ENCODE measurements at regions not wholly inside any gene's neighbourhood (a gene's known extent, or its start where the extent isn't known, plus 50 kb on each side); places are given as distances from the start of the nearest gene placed in this dataset.

GRCh38 chr5:164170814-164171213 is 665.4 kb downstream of the MAT2B start:
- Histone ChIP-seq H3K27me3 (no peaks in the 10 kb centered on the region), H3K36me3 (no peaks in the 10 kb centered on the region), H3K4me3 (ENCODE audit: low read depth, low read length) (no peak overlapping the region), H3K9me3 (no peaks in the 10 kb centered on the region), H3K4me1 (no peaks in the 10 kb centered on the region)
- DNase-seq, result no peak
- TF ChIP-seq, protein P1, sequence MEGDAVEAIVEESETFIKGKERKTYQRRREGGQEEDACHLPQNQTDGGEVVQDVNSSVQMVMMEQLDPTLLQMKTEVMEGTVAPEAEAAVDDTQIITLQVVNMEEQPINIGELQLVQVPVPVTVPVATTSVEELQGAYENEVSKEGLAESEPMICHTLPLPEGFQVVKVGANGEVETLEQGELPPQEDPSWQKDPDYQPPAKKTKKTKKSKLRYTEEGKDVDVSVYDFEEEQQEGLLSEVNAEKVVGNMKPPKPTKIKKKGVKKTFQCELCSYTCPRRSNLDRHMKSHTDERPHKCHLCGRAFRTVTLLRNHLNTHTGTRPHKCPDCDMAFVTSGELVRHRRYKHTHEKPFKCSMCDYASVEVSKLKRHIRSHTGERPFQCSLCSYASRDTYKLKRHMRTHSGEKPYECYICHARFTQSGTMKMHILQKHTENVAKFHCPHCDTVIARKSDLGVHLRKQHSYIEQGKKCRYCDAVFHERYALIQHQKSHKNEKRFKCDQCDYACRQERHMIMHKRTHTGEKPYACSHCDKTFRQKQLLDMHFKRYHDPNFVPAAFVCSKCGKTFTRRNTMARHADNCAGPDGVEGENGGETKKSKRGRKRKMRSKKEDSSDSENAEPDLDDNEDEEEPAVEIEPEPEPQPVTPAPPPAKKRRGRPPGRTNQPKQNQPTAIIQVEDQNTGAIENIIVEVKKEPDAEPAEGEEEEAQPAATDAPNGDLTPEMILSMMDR (IDR thresholded peaks at IDR 0.05; ENCODE audit: low read depth, low read length), result no peak

GRCh38 chr5:164175083-164175482 is 669.7 kb downstream of the MAT2B start:
- Histone ChIP-seq H3K9me3 (no peaks in the 10 kb centered on the region), H3K27me3 (no peaks in the 10 kb centered on the region), H3K4me1 (no peaks in the 10 kb centered on the region), H3K4me3 (ENCODE audit: low read depth, low read length) (no peak overlapping the region), H3K36me3 (no peaks in the 10 kb centered on the region)
- TF ChIP-seq, protein P1 (IDR thresholded peaks at IDR 0.05; ENCODE audit: low read depth, low read length), result no peak
- no peak for DNase-seq

GRCh38 chr5:164179406-164179805 is 674.0 kb downstream of the MAT2B start:
- Histone ChIP-seq H3K27me3 (no peaks in the 10 kb centered on the region), H3K4me1 (no peaks in the 10 kb centered on the region; the same call in 1 of the 2 replicates), H3K36me3 (no peaks in the 10 kb centered on the region), H3K9me3 (no peaks in the 10 kb centered on the region), H3K4me3 (ENCODE audit: low read depth, low read length) (no peak overlapping the region)
- no peak for DNase-seq
- TF ChIP-seq, protein P1 (IDR thresholded peaks at IDR 0.05; ENCODE audit: low read depth, low read length), result no peak

- H3K4me1 ChIP-seq, result no peaks in the 10 kb centered on the region; the same call in 1 of the 2 replicates
- no peaks in the 10 kb centered on the region for H3K36me3 ChIP-seq
- DNase-seq, result no peak
- TF ChIP-seq, protein P1 (IDR thresholded peaks at IDR 0.05; ENCODE audit: low read depth, low read length), result no peak
- H3K9me3 ChIP-seq, result no peaks in the 10 kb centered on the region
- H3K4me3 ChIP-seq (ENCODE audit: low read depth, low read length), result no peak overlapping the region
- no peaks in the 10 kb centered on the region for H3K27me3 ChIP-seq
These were observed 676.2 kb downstream of the MAT2B start for GRCh38 chr5:164181604-164182003.

GRCh38 chr5:164184158-164184557 is 678.7 kb downstream of the MAT2B start:
- Histone ChIP-seq H3K4me1 (peaks cover 5% of the 10 kb centered on the region), H3K27me3 (no peaks in the 10 kb centered on the region), H3K4me3 (ENCODE audit: low read depth, low read length) (no peak overlapping the region), H3K36me3 (no peaks in the 10 kb centered on the region), H3K9me3 (no peaks in the 10 kb centered on the region)
- DNase-seq, result no peak
- TF ChIP-seq, protein P1 (IDR thresholded peaks at IDR 0.05; ENCODE audit: low read depth, low read length), result no peak

DNA sequence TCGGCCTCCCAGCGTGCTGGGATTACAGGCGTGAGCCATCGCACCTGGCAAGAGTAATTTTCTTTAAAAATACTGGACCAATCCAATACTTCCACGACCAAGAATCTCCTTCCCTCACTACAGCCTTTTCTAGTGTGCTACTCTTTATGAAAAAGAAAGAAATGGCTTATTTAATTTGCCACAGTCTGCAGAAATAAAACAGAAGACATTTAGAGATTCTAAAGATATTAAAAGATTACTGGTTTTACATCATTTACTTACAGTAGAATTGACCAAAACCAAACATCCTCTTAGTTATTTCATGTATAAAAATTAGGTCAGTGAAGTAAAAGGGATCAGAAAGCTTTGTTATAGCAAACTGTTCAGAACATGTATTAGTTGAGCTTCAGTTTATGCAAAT is 679.6 kb downstream of the MAT2B start:
- no peaks in the 10 kb centered on the region for H3K36me3 ChIP-seq
- H3K27me3 ChIP-seq, result no peaks in the 10 kb centered on the region
- no peak overlapping the region for H3K4me3 ChIP-seq (ENCODE audit: low read depth, low read length)
- no peaks in the 10 kb centered on the region for H3K9me3 ChIP-seq
- TF ChIP-seq, protein P1 (IDR thresholded peaks at IDR 0.05; ENCODE audit: low read depth, low read length), result no peak
- peaks cover 6% of the 10 kb centered on the region for H3K4me1 ChIP-seq
- no peak for DNase-seq

Measured in BE2C (cell line).